ENCODE measurements at regions not wholly inside any gene's neighbourhood (a gene's known extent, or its start where the extent isn't known, plus 50 kb on each side); places are given as distances from the start of the nearest gene placed in this dataset.

- TF ChIP-seq RAD21 (IDR thresholded peaks at IDR 0.05; ENCODE audit: low read depth): no peak
- TF ChIP-seq TAF1 (IDR thresholded peaks at IDR 0.05; ENCODE audit: low read depth): no peak
- no peak for TF ChIP-seq EP300 (IDR thresholded peaks at IDR 0.05; ENCODE audit: borderline replicate concordance)
- TF ChIP-seq CEBPB (IDR thresholded peaks at IDR 0.05): no peak
These were observed 259.4 kb upstream of the VLDLR start for GRCh38 chr9:2362150-2362549.
